ENCODE measurements at regions not wholly inside any gene's neighbourhood (a gene's known extent, or its start where the extent isn't known, plus 50 kb on each side); places are given as distances from the start of the nearest gene placed in this dataset.

- H3K4me3 ChIP-seq: no peak overlapping the region
- no peak overlapping the region for H3K27ac ChIP-seq
- H3K27me3 ChIP-seq: no peaks in the 10 kb centered on the region
- H3K36me3 ChIP-seq: no peaks in the 10 kb centered on the region
- in situ Hi-C loops (cut with MboI; ENCODE audit: low sequenced_read_pairs in 4 of 4) (no loop called here), intact Hi-C loops (cut with DNase I; ENCODE audit: low total_unique reads) (no loop called here)
- ATAC-seq (no peak), DNase-seq (no peak)
- no peaks in the 10 kb centered on the region for H3K4me1 ChIP-seq
- TF ChIP-seq CTCF (IDR thresholded peaks at IDR 0.05 in 4 of 5, conservative IDR thresholded peaks at IDR 0.05 in 1 of 5): no peak
- no peak for TF ChIP-seq POLR2A (IDR thresholded peaks at IDR 0.05)
- no peaks in the 10 kb centered on the region for H3K9me3 ChIP-seq
Measured at GRCh38 chr1:96256130-96256790, 465.3 kb upstream of the PTBP2 start.

GRCh38 chr1:96259399-96259798 lies 462.2 kb upstream of the PTBP2 start:
- no peak for ATAC-seq

GRCh38 chr1:96281491-96281890 lies 440.1 kb upstream of the PTBP2 start:
- H3K36me3 ChIP-seq: no peaks in the 10 kb centered on the region
- intact Hi-C loops (cut with DNase I; ENCODE audit: low total_unique reads): loop anchor here (10.0 kb wide), 1 partner anchor 637 kb away; no protein-coding TSS in a partner anchor
- ATAC-seq (no peak), DNase-seq (no peak)
- H3K9me3 ChIP-seq: no peaks in the 10 kb centered on the region
- H3K27ac ChIP-seq: no peak overlapping the region
- no peak overlapping the region for H3K4me3 ChIP-seq
- in situ Hi-C loops (cut with MboI; ENCODE audit: low sequenced_read_pairs in 4 of 4): no loop called here
- TF ChIP-seq CTCF (IDR thresholded peaks at IDR 0.05 in 4 of 5, conservative IDR thresholded peaks at IDR 0.05 in 1 of 5) (no peak), POLR2A (IDR thresholded peaks at IDR 0.05) (no peak)
- H3K27me3 ChIP-seq: no peaks in the 10 kb centered on the region
- no peaks in the 10 kb centered on the region for H3K4me1 ChIP-seq

More at GRCh38 chr1:96259399-96259798, 462.2 kb upstream of the PTBP2 start:
- TF ChIP-seq CTCF (IDR thresholded peaks at IDR 0.05 in 4 of 5, conservative IDR thresholded peaks at IDR 0.05 in 1 of 5) (no peak), POLR2A (IDR thresholded peaks at IDR 0.05) (no peak)
- no peaks in the 10 kb centered on the region for H3K4me1 ChIP-seq
- H3K36me3 ChIP-seq: no peaks in the 10 kb centered on the region
- in situ Hi-C loops (cut with MboI; ENCODE audit: low sequenced_read_pairs in 4 of 4) (no loop called here), intact Hi-C loops (cut with DNase I; ENCODE audit: low total_unique reads) (no loop called here)
- no peaks in the 10 kb centered on the region for H3K27me3 ChIP-seq
- no peaks in the 10 kb centered on the region for H3K9me3 ChIP-seq
- H3K27ac ChIP-seq: no peak overlapping the region
- H3K4me3 ChIP-seq: no peak overlapping the region
- DNase-seq: no peak

GRCh38 chr1:96290033-96290432 lies 431.6 kb upstream of the PTBP2 start:
- in situ Hi-C loops (cut with MboI; ENCODE audit: low sequenced_read_pairs in 4 of 4): no loop called here
- DNase-seq: no peak
- no peaks in the 10 kb centered on the region for H3K36me3 ChIP-seq
- no peak for ATAC-seq
- no peak for TF ChIP-seq POLR2A (IDR thresholded peaks at IDR 0.05)
- no peak for TF ChIP-seq CTCF (IDR thresholded peaks at IDR 0.05 in 4 of 5, conservative IDR thresholded peaks at IDR 0.05 in 1 of 5)
- H3K4me1 ChIP-seq: no peaks in the 10 kb centered on the region
- no peaks in the 10 kb centered on the region for H3K27me3 ChIP-seq
- intact Hi-C loops (cut with DNase I; ENCODE audit: low total_unique reads): no loop called here
- no peak overlapping the region for H3K27ac ChIP-seq
- no peak overlapping the region for H3K4me3 ChIP-seq
- H3K9me3 ChIP-seq: no peaks in the 10 kb centered on the region

- ATAC-seq (no peak), DNase-seq (no peak)
- no peaks in the 10 kb centered on the region for H3K27me3 ChIP-seq
- intact Hi-C loops (cut with DNase I; ENCODE audit: low total_unique reads) (no loop called here), in situ Hi-C loops (cut with MboI; ENCODE audit: low sequenced_read_pairs in 4 of 4) (no loop called here)
- no peaks in the 10 kb centered on the region for H3K36me3 ChIP-seq
- H3K9me3 ChIP-seq: no peaks in the 10 kb centered on the region
- no peaks in the 10 kb centered on the region for H3K4me1 ChIP-seq
- H3K27ac ChIP-seq: no peak overlapping the region
- H3K4me3 ChIP-seq: no peak overlapping the region
- no peak for TF ChIP-seq POLR2A (IDR thresholded peaks at IDR 0.05)
- no peak for TF ChIP-seq CTCF (IDR thresholded peaks at IDR 0.05 in 4 of 5, conservative IDR thresholded peaks at IDR 0.05 in 1 of 5)
Measured at GRCh38 chr1:96290801-96291200, 430.8 kb upstream of the PTBP2 start.

Data from gastrocnemius medialis (tissue), 4 donors.